ENCODE measurements at regions not wholly inside any gene's neighbourhood (a gene's known extent, or its start where the extent isn't known, plus 50 kb on each side); places are given as distances from the start of the nearest gene placed in this dataset.

- Histone ChIP-seq H3K4me3 (ENCODE audit: low read length, poor library complexity, severe bottlenecking) (no peak overlapping the region), H3K36me3 (ENCODE audit: insufficient read depth, low read length) (no peaks in the 10 kb centered on the region), H3K4me2 (ENCODE audit: low read depth, low read length, poor library complexity, severe bottlenecking) (no peak overlapping the region), H3K4me1 (ENCODE audit: insufficient read depth, low read length, poor library complexity, severe bottlenecking) (no peaks in the 10 kb centered on the region), H3K9ac (ENCODE audit: low read depth, low read length, poor library complexity, severe bottlenecking) (no peak overlapping the region), H3K9me2 (replicated peaks; ENCODE audit: low read depth, low read length) (no peaks in the 10 kb centered on the region), H4K20me1 (ENCODE audit: insufficient read depth, low read length, poor library complexity, severe bottlenecking) (no peaks in the 10 kb centered on the region), H3K9me3 (ENCODE audit: insufficient read depth, low read depth, low read length) (no peaks in the 10 kb centered on the region), H3F3A (ENCODE audit: low read depth) (no peaks in the 10 kb centered on the region), H3K79me2 (ENCODE audit: insufficient read depth, low read length) (no peaks in the 10 kb centered on the region), H2AFZ (ENCODE audit: low read length) (no peak overlapping the region), H3K27me3 (ENCODE audit: insufficient read depth, low read length, poor library complexity, severe bottlenecking) (no peaks in the 10 kb centered on the region)
- no peak for TF ChIP-seq EZH2phosphoT487 (IDR thresholded peaks at IDR 0.05; ENCODE audit: borderline replicate concordance)
- TF ChIP-seq CTCF (conservative IDR thresholded peaks at IDR 0.05; ENCODE audit: low read length), result no peak
Observed at GRCh38 chr15:93205413-93205812, 116.4 kb upstream of the RGMA start.

GRCh38 chr15:93203036-93203435 lies 114.0 kb upstream of the RGMA start:
- H4K20me1 ChIP-seq (ENCODE audit: insufficient read depth, low read length, poor library complexity, severe bottlenecking), result no peaks in the 10 kb centered on the region
- 0 out of 2 replicates have a peak, but pooled peaks cover 5% of the 10 kb centered on the region for H3K9me3 ChIP-seq (ENCODE audit: insufficient read depth, low read depth, low read length)
- no peak overlapping the region for H2AFZ ChIP-seq (ENCODE audit: low read length)
- no peak overlapping the region for H3K9ac ChIP-seq (ENCODE audit: low read depth, low read length, poor library complexity, severe bottlenecking)
- H3K36me3 ChIP-seq (ENCODE audit: insufficient read depth, low read length), result no peaks in the 10 kb centered on the region
- no peaks in the 10 kb centered on the region for H3F3A ChIP-seq (ENCODE audit: low read depth)
- H3K79me2 ChIP-seq (ENCODE audit: insufficient read depth, low read length), result no peaks in the 10 kb centered on the region
- no peak overlapping the region for H3K4me2 ChIP-seq (ENCODE audit: low read depth, low read length, poor library complexity, severe bottlenecking)
- TF ChIP-seq CTCF (conservative IDR thresholded peaks at IDR 0.05; ENCODE audit: low read length) (no peak), EZH2phosphoT487 (IDR thresholded peaks at IDR 0.05; ENCODE audit: borderline replicate concordance) (no peak)
- no peaks in the 10 kb centered on the region for H3K9me2 ChIP-seq (replicated peaks; ENCODE audit: low read depth, low read length)
- H3K4me3 ChIP-seq (ENCODE audit: low read length, poor library complexity, severe bottlenecking), result no peak overlapping the region
- no peaks in the 10 kb centered on the region for H3K27me3 ChIP-seq (ENCODE audit: insufficient read depth, low read length, poor library complexity, severe bottlenecking)
- no peaks in the 10 kb centered on the region for H3K4me1 ChIP-seq (ENCODE audit: insufficient read depth, low read length, poor library complexity, severe bottlenecking)

GRCh38 chr15:93202405-93202804 lies 113.4 kb upstream of the RGMA start:
- H4K20me1 ChIP-seq (ENCODE audit: insufficient read depth, low read length, poor library complexity, severe bottlenecking), result no peaks in the 10 kb centered on the region
- TF ChIP-seq CTCF (conservative IDR thresholded peaks at IDR 0.05; ENCODE audit: low read length), result no peak
- TF ChIP-seq EZH2phosphoT487 (IDR thresholded peaks at IDR 0.05; ENCODE audit: borderline replicate concordance), result no peak
- no peak overlapping the region for H3K4me2 ChIP-seq (ENCODE audit: low read depth, low read length, poor library complexity, severe bottlenecking)
- no peaks in the 10 kb centered on the region for H3K79me2 ChIP-seq (ENCODE audit: insufficient read depth, low read length)
- no peak overlapping the region for H3K4me3 ChIP-seq (ENCODE audit: low read length, poor library complexity, severe bottlenecking)
- H3K9me2 ChIP-seq (replicated peaks; ENCODE audit: low read depth, low read length), result no peaks in the 10 kb centered on the region
- no peak overlapping the region for H3K9ac ChIP-seq (ENCODE audit: low read depth, low read length, poor library complexity, severe bottlenecking)
- no peaks in the 10 kb centered on the region for H3K36me3 ChIP-seq (ENCODE audit: insufficient read depth, low read length)
- no peaks in the 10 kb centered on the region for H3K27me3 ChIP-seq (ENCODE audit: insufficient read depth, low read length, poor library complexity, severe bottlenecking)
- H3K4me1 ChIP-seq (ENCODE audit: insufficient read depth, low read length, poor library complexity, severe bottlenecking), result no peaks in the 10 kb centered on the region
- 0 out of 2 replicates have a peak, but pooled peaks cover 7% of the 10 kb centered on the region for H3K9me3 ChIP-seq (ENCODE audit: insufficient read depth, low read depth, low read length)
- H2AFZ ChIP-seq (ENCODE audit: low read length), result no peak overlapping the region
- no peaks in the 10 kb centered on the region for H3F3A ChIP-seq (ENCODE audit: low read depth)

All from Loucy (cell line).